HEK293T (cell line): ENCODE measurements at regions not wholly inside any gene's neighbourhood (a gene's known extent, or its start where the extent isn't known, plus 50 kb on each side); places are given as distances from the start of the nearest gene placed in this dataset.

Experiments used
- ARNT ChIP-seq: fragments of 450-650 bp; IDR thresholded peaks from 2 replicates; pipeline ENCODE4 v1.6.1; 2017; ENCODE audit warnings: mild to moderate bottlenecking
- BHLHE40 ChIP-seq: fragments of 450-650 bp; IDR thresholded peaks from 2 replicates; pipeline ENCODE4 v1.6.1; 2016; ENCODE audit warnings: mild to moderate bottlenecking, moderate library complexity, borderline replicate concordance
- CTBP1 ChIP-seq: fragments of 450-650 bp; IDR thresholded peaks from 2 replicates; pipeline ENCODE4 v1.6.1; 2016; ENCODE audit warnings: borderline replicate concordance
- ELF4 ChIP-seq: fragments of 450-650 bp; IDR thresholded peaks from 2 replicates; pipeline ENCODE4 v1.6.1; 2017; ENCODE audit warnings: antibody characterized with exemption
- FOXA1 ChIP-seq: fragments of 450-650 bp; IDR thresholded peaks from 2 replicates; pipeline ENCODE4 v1.6.1; 2016; ENCODE audit warnings: mild to moderate bottlenecking
- FOXK2 ChIP-seq: fragments of 450-650 bp; IDR thresholded peaks from 2 replicates; pipeline ENCODE4 v1.6.1; 2016; ENCODE audit warnings: mild to moderate bottlenecking
- FOXM1 ChIP-seq: fragments of 450-650 bp; IDR thresholded peaks from 2 replicates; pipeline ENCODE4 v1.6.1; 2017; ENCODE audit warnings: mild to moderate bottlenecking, borderline replicate concordance
- L3MBTL2 ChIP-seq: fragments of 450-650 bp; conservative IDR thresholded peaks from 2 replicates; pipeline ENCODE4 v1.6.1; 2016; ENCODE audit warnings: mild to moderate bottlenecking
- LEF1 ChIP-seq: fragments of 450-650 bp; IDR thresholded peaks from 2 replicates; pipeline ENCODE4 v1.6.1; 2017; ENCODE audit warnings: mild to moderate bottlenecking, borderline replicate concordance
- NFRKB ChIP-seq: fragments of 450-650 bp; IDR thresholded peaks from 2 replicates; pipeline ENCODE4 v1.6.1; 2016; ENCODE audit warnings: mild to moderate bottlenecking, moderate library complexity
- SP1 ChIP-seq: fragments of 450-650 bp; IDR thresholded peaks from 2 replicates; pipeline ENCODE4 v1.6.1; 2017
- TARDBP ChIP-seq: fragments of 450-650 bp; IDR thresholded peaks from 2 replicates; pipeline ENCODE4 v1.6.1; 2016
- ZNF384 ChIP-seq: fragments of 450-650 bp; IDR thresholded peaks from 2 replicates; pipeline ENCODE4 v1.6.1; 2016
- TF ChIP-seq, protein P1 (sequence below): fragments of 450-650 bp; IDR thresholded peaks from 2 replicates; pipeline ENCODE4 v1.6.1; 2016

DNA sequence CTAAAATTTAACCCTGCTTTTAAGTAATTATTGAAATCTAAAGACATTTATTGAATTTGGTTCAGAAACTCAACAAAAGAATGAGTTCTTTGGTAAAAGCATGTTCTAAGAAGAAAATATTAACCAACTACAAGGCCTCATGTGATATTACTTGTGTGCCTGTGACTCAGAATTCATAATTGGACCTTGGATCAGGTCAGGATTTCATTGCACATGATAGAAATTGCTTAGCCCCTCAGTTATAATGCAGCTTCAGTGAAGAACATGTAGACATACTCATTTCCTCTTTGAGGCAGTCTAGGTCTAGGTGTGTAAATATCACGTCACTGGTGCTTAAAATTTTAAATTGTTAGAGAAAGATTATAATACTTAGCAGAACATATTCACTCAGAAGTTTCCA is 410.0 kb upstream of the SOX9 start:
- TF ChIP-seq BHLHE40, result no peak
- no peak for TF ChIP-seq SP1
- TF ChIP-seq FOXM1, result no peak
- TF ChIP-seq FOXA1, result no peak
- no peak for TF ChIP-seq L3MBTL2
- TF ChIP-seq ZNF384, result no peak
- no peak for TF ChIP-seq ELF4
- no peak for TF ChIP-seq LEF1
- TF ChIP-seq TARDBP, result no peak
- TF ChIP-seq FOXK2, result no peak
- TF ChIP-seq, protein P1, sequence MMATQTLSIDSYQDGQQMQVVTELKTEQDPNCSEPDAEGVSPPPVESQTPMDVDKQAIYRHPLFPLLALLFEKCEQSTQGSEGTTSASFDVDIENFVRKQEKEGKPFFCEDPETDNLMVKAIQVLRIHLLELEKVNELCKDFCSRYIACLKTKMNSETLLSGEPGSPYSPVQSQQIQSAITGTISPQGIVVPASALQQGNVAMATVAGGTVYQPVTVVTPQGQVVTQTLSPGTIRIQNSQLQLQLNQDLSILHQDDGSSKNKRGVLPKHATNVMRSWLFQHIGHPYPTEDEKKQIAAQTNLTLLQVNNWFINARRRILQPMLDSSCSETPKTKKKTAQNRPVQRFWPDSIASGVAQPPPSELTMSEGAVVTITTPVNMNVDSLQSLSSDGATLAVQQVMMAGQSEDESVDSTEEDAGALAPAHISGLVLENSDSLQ, result no peak
- TF ChIP-seq NFRKB, result no peak
- TF ChIP-seq ARNT, result no peak
- no peak for TF ChIP-seq CTBP1
